HG02943 (cell line): ENCODE measurements at regions not wholly inside any gene's neighbourhood (a gene's known extent, or its start where the extent isn't known, plus 50 kb on each side); places are given as distances from the start of the nearest gene placed in this dataset.
"Not testable (repeated sequence)": the region's sequence is repeated elsewhere in the genome, so short reads cannot be mapped to it uniquely, and the experiment has no call there.

Experiments
- ATAC-seq: cut with Tn5 transposase; IDR thresholded peaks from one replicate; pipeline ENCODE4 v1.9.1; 2021; ENCODE audit warnings: mild to moderate bottlenecking, low read depth, moderate library complexity; ENCODE audit not compliant: unreplicated experiment

- ATAC-seq: no peak
These were observed 220.8 kb upstream of the THUMPD2 start for GRCh38 chr2:39999864-40000263.

- no peak for ATAC-seq
These were observed 219.6 kb upstream of the THUMPD2 start for GRCh38 chr2:39998617-39999016.

GRCh38 chr2:39996653-39997080 is 217.6 kb upstream of the THUMPD2 start:
- ATAC-seq: no peak

GRCh38 chr2:39995005-39995737 is 216.1 kb upstream of the THUMPD2 start:
- no peak for ATAC-seq

GRCh38 chr2:39994151-39994550 is 215.1 kb upstream of the THUMPD2 start:
- no peak for ATAC-seq

- no peak for ATAC-seq
These were observed 212.2 kb upstream of the THUMPD2 start for GRCh38 chr2:39991298-39991697.

GRCh38 chr2:39990335-39990900 is 211.4 kb upstream of the THUMPD2 start:
- no peak for ATAC-seq

GRCh38 chr2:39989888-39990287 is 210.8 kb upstream of the THUMPD2 start:
- no peak for ATAC-seq

- ATAC-seq: no peak
These were observed 202.8 kb upstream of the THUMPD2 start for GRCh38 chr2:39981883-39982311.

GRCh38 chr2:39975476-39976020 is 196.5 kb upstream of the THUMPD2 start:
- ATAC-seq: no peak

GRCh38 chr2:39968037-39968436 is 189.0 kb upstream of the THUMPD2 start:
- ATAC-seq: no peak

GRCh38 chr2:39960681-39961080 is 181.6 kb upstream of the THUMPD2 start:
- ATAC-seq: not testable (repeated sequence)

GRCh38 chr2:39954346-39954745 is 175.3 kb upstream of the THUMPD2 start:
- ATAC-seq: no peak

GRCh38 chr2:39949131-39949530 is 170.1 kb upstream of the THUMPD2 start:
- no peak for ATAC-seq

GRCh38 chr2:39948016-39948719 is 169.1 kb upstream of the THUMPD2 start:
- no peak for ATAC-seq

- no peak for ATAC-seq
These were observed 168.4 kb upstream of the THUMPD2 start for GRCh38 chr2:39947294-39948015.

GRCh38 chr2:39942950-39943349 is 163.9 kb upstream of the THUMPD2 start:
- no peak for ATAC-seq

GRCh38 chr2:39938035-39938835 is 159.2 kb upstream of the THUMPD2 start:
- no peak for ATAC-seq

GRCh38 chr2:39937621-39938020 is 158.6 kb upstream of the THUMPD2 start:
- ATAC-seq: no peak

- ATAC-seq: no peak
These were observed 155.8 kb upstream of the THUMPD2 start for GRCh38 chr2:39934851-39935250.
